ENCODE measurements at regions not wholly inside any gene's neighbourhood (a gene's known extent, or its start where the extent isn't known, plus 50 kb on each side); places are given as distances from the start of the nearest gene placed in this dataset.

DNA sequence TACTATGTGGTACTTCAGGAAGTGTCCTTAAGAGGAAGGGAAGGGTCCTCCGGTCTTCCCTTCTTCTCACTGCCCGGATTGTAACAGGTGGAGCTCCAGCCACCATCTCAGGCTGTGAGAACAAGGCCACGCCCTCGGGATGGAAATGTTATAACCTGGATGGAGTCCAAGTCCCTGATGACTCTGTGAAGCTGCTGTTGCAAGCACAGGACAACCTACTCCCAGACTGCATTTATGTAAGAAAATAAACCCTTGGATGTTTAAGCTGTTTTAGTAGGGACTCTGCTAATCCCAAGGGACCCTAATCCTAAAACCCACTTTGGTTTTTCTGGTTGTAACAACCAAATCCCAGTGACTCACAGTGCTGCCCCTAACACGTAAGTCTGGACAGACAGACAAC lies 221.6 kb downstream of the ACTL7B start:
- H3K27me3 ChIP-seq (ENCODE audit: control insufficient read depth in 4 of 4, insufficient read depth in 4 of 4, low read length in 3 of 4), result peaks cover 0 to 4% (median 0%) of the 10 kb centered on the region in 4 donors
- no peak overlapping the region for H3K4me3 ChIP-seq (ENCODE audit: low read depth in 1 of 3, low read length in 3 of 3)
- no peak for DNase-seq (ENCODE audit: low spot score)
- 64% methylated on average over 5 of the region's 5 CpGs for WGBS
- no peak overlapping the region for H3K27ac ChIP-seq (ENCODE audit: low read depth in 1 of 2, low read length in 2 of 2)
- no peaks in the 10 kb centered on the region for H3K36me3 ChIP-seq (ENCODE audit: control insufficient read depth in 4 of 4, insufficient read depth in 3 of 4, low read depth in 1 of 4, low read length in 3 of 4)
- TF ChIP-seq FOXA1 (IDR thresholded peaks at IDR 0.05) (no peak), TAF1 (conservative IDR thresholded peaks at IDR 0.05) (no peak), EGR1 (IDR thresholded peaks at IDR 0.05; ENCODE audit: low read depth in 2 of 2) (no peak)
- TF ChIP-seq, protein P1, sequence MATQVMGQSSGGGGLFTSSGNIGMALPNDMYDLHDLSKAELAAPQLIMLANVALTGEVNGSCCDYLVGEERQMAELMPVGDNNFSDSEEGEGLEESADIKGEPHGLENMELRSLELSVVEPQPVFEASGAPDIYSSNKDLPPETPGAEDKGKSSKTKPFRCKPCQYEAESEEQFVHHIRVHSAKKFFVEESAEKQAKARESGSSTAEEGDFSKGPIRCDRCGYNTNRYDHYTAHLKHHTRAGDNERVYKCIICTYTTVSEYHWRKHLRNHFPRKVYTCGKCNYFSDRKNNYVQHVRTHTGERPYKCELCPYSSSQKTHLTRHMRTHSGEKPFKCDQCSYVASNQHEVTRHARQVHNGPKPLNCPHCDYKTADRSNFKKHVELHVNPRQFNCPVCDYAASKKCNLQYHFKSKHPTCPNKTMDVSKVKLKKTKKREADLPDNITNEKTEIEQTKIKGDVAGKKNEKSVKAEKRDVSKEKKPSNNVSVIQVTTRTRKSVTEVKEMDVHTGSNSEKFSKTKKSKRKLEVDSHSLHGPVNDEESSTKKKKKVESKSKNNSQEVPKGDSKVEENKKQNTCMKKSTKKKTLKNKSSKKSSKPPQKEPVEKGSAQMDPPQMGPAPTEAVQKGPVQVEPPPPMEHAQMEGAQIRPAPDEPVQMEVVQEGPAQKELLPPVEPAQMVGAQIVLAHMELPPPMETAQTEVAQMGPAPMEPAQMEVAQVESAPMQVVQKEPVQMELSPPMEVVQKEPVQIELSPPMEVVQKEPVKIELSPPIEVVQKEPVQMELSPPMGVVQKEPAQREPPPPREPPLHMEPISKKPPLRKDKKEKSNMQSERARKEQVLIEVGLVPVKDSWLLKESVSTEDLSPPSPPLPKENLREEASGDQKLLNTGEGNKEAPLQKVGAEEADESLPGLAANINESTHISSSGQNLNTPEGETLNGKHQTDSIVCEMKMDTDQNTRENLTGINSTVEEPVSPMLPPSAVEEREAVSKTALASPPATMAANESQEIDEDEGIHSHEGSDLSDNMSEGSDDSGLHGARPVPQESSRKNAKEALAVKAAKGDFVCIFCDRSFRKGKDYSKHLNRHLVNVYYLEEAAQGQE (IDR thresholded peaks at IDR 0.05), result no peak
- TF ChIP-seq, protein P2, sequence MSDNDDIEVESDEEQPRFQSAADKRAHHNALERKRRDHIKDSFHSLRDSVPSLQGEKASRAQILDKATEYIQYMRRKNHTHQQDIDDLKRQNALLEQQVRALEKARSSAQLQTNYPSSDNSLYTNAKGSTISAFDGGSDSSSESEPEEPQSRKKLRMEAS (IDR thresholded peaks at IDR 0.05), result no peak
- TF ChIP-seq, protein P3, sequence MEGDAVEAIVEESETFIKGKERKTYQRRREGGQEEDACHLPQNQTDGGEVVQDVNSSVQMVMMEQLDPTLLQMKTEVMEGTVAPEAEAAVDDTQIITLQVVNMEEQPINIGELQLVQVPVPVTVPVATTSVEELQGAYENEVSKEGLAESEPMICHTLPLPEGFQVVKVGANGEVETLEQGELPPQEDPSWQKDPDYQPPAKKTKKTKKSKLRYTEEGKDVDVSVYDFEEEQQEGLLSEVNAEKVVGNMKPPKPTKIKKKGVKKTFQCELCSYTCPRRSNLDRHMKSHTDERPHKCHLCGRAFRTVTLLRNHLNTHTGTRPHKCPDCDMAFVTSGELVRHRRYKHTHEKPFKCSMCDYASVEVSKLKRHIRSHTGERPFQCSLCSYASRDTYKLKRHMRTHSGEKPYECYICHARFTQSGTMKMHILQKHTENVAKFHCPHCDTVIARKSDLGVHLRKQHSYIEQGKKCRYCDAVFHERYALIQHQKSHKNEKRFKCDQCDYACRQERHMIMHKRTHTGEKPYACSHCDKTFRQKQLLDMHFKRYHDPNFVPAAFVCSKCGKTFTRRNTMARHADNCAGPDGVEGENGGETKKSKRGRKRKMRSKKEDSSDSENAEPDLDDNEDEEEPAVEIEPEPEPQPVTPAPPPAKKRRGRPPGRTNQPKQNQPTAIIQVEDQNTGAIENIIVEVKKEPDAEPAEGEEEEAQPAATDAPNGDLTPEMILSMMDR (IDR thresholded peaks at IDR 0.05; ENCODE audit: low read depth, low read length, missing input control), result no peak
- no peaks in the 10 kb centered on the region for H3K4me1 ChIP-seq (ENCODE audit: control insufficient read depth in 4 of 4, insufficient read depth in 4 of 4, low read length in 3 of 4)
- no peak overlapping the region for H3K9ac ChIP-seq (ENCODE audit: low read depth in 1 of 2, low read length in 2 of 2)
- H3K9me3 ChIP-seq (ENCODE audit: control insufficient read depth in 4 of 4, low read length in 3 of 4), result no peaks in the 10 kb centered on the region

DNA sequence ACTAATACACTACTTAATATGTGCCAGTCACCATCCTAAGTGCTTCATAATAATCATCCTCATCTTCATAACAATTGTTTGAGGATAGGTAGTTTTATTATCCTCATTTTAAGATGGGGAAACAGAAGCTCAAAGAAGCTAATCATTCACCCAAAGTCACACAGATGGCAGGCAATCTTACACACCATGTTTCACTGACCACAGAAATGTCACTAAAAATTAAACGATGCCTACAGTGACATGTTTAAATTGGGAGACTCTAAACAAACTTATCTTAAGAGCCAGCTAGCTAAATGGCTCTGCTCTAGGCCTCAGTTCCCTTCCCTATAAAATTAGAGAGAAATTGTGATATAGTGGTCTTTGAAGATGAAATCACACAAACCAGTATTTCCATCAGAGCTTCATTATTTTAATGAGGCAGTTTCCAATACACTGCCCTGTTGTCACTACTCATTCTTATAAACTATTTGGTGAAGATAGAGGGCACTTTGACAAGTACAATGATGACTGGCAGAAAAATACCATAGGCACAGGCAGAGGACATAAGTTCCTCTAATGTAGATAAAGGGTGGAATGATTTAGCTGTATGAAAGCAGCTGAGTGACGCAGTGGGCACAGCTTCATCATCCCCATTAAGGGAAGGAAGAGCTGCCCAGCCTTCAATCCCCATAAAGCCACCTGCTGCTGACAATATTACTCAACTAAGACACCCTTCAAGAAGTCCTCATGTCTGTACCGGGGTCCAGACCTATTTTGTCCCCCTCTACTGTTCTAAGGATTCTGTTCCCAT lies 224.1 kb downstream of the ACTL7B start:
- Histone ChIP-seq H3K27me3 (ENCODE audit: control insufficient read depth in 4 of 4, insufficient read depth in 4 of 4, low read length in 3 of 4) (peaks cover 0 to 4% (median 0%) of the 10 kb centered on the region in 4 donors), H3K4me3 (ENCODE audit: low read depth in 1 of 3, low read length in 3 of 3) (no peak overlapping the region), H3K4me1 (ENCODE audit: control insufficient read depth in 4 of 4, insufficient read depth in 4 of 4, low read length in 3 of 4) (no peaks in the 10 kb centered on the region), H3K36me3 (ENCODE audit: control insufficient read depth in 4 of 4, insufficient read depth in 3 of 4, low read depth in 1 of 4, low read length in 3 of 4) (no peaks in the 10 kb centered on the region), H3K27ac (ENCODE audit: low read depth in 1 of 2, low read length in 2 of 2) (no peak overlapping the region), H3K9ac (ENCODE audit: low read depth in 1 of 2, low read length in 2 of 2) (no peak overlapping the region), H3K9me3 (ENCODE audit: control insufficient read depth in 4 of 4, low read length in 3 of 4) (no peaks in the 10 kb centered on the region)
- 59% methylated on average over 3 of the region's 3 CpGs for WGBS
- DNase-seq (ENCODE audit: low spot score), result no peak
- TF ChIP-seq HNF4A (conservative IDR thresholded peaks at IDR 0.05) (no peak), RAD21 (IDR thresholded peaks at IDR 0.05) (no peak), FOXA1 (IDR thresholded peaks at IDR 0.05) (no peak), HNF4G (IDR thresholded peaks at IDR 0.05) (no peak), TAF1 (conservative IDR thresholded peaks at IDR 0.05) (no peak), NR2F2 (IDR thresholded peaks at IDR 0.05) (no peak), JUND (IDR thresholded peaks at IDR 0.05) (no peak), FOXA2 (IDR thresholded peaks at IDR 0.05) (no peak), RXRA (IDR thresholded peaks at IDR 0.05) (no peak)
- TF ChIP-seq, protein P3 (IDR thresholded peaks at IDR 0.05; ENCODE audit: low read depth, low read length, missing input control), result no peak
- TF ChIP-seq, protein P1 (IDR thresholded peaks at IDR 0.05), result no peak
- TF ChIP-seq, protein P4, sequence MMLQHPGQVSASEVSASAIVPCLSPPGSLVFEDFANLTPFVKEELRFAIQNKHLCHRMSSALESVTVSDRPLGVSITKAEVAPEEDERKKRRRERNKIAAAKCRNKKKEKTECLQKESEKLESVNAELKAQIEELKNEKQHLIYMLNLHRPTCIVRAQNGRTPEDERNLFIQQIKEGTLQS (IDR thresholded peaks at IDR 0.05), result no peak
